ENCODE measurements at regions not wholly inside any gene's neighbourhood (a gene's known extent, or its start where the extent isn't known, plus 50 kb on each side); places are given as distances from the start of the nearest gene placed in this dataset.
"Not testable (repeated sequence)": the region's sequence is repeated elsewhere in the genome, so short reads cannot be mapped to it uniquely, and the experiment has no call there.

DNA sequence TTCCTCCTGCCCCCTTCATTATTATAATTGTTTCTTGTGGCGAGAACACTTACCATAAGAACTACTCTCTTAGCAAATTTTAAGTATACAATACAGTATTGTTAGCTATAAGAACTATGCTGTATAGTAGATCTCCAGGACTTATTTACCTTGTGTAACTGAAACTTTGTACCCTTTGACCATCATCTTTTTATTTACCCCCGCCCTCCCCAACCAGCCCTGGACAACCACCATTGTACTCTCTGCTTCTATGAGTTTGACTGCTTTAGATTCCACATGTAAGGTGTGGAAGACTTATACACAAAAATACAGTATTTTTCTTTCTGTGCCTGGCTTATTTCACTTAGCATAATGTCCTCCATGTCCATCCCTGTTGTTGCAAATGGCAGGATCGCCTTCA, 161.1 kb downstream of the PHF8 start:
- no peak for DNase-seq

DNA sequence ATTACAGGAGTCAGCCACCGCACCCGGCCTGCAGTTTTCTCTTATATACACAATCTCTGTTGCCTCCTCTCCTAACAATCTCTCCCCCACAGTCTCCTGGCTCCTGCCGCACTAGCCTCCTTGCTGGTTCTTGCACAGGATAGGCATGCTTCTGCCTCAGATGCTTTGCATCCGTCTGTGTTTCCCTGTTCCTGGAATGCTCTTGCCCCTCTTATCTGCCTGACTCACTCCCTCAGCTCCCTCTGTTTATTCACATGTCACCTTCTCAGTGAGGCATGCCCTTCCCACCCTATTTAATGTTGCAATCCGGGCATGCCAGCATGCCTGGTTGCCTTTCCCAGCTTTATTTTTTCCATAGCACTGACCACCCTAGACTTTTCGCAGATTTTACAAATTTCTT, 161.9 kb downstream of the PHF8 start:
- no peak for DNase-seq

DNA sequence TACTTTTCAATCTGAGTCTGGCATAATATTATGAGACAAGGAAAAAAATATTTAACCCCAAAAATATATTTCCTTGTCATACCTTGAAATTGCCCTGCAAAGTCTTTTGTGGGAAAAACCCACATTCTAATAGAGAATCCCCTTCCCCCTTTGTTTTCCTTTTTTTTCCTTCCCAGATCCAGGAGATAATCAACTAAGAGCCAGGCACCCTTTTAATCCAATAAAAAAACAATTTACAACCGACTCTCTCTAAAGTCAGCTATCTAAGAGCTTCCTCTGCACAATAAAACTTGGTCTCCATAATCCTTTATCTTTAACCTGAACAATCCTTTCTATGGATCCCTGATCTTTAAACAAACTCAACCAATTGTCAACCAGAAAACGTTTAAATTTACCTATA, 163.5 kb downstream of the PHF8 start:
- not testable (repeated sequence) for DNase-seq

DNA sequence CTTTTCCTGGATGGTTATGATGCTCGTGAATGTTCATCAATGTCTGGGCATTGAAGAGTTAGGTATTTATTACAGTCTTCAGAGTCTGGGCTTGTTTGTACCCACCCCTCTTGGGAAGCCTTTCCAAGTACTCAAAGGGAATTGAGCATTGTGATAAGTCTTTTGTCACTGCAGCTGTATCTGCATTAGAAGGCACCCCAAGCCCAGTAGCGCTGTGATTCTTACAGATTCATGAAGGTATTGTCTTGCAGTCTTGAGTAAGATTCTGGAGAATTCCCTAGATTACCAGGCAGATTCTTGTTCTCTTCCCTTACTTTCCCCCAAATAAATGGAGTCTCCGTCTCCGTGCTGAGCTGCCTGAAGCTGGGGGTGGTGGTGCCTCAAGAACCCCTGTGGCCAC, 173.4 kb upstream of the HUWE1 start:
- DNase-seq, result no peak

DNA sequence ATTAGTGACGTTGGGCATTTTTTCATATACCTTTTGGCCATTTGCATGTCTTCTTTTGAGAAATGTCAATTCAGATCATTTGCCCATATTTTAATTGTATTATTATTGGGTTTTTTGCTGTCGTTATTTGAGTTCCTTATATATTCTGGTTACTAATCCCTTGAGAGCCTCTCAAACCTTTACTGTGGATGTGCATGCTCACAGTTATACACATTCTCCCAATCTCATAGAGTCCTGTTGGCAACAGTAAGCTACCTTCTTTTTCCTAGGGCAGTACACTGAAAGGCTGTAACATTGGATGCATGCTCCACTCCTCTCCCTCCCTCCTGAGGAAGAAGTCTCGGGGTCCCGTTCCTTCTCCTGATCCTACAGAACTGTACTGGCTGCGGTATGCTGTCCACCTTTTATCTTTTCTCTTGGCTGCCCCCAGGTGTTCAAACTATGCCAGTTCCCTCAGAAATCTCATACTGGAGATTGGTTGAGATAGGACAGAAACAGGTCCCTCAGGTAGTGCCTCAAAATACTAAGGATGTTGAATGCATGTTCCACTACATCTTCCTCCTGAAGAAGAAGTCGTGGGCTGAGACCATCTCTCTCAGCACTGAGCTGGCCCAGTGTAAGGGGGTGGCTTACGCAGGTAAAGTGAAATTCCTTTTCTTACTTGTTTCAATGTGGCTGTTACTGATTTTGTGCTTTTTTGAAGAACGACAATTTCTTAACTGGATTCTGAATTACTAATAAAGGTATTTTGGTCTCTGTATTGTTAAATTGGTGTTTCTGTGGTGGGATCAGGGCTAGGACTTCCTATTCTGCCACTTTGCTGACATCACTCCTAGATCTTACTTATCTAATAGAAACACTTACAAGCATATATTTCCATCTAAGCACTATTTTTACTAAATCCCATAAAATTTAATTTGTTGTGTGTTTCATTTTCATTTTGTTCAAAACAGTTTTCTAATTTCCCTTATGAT, 145.4 kb upstream of the HUWE1 start:
- DNase-seq, result peak; percentile 24 to 48

DNA sequence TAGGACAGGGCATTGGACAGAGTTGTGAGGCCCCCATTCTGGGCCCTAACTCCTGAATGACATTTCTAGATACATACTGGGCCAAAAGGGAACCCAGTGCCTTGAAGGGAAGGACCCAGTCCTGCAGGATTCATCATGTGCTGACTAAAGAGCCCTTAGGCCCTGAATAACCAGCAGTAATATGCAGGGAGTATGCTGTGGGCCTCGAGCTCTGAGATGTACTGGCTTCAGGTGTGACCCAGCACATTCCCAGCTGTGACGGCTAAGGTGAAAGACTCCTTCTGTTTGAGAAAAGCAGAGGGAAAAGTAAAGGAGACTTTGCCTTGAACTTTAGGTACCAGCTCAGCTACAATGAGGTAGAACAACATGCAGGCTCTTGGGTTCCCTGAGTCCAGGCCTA, 138.2 kb upstream of the HUWE1 start:
- no peak for DNase-seq

DNA sequence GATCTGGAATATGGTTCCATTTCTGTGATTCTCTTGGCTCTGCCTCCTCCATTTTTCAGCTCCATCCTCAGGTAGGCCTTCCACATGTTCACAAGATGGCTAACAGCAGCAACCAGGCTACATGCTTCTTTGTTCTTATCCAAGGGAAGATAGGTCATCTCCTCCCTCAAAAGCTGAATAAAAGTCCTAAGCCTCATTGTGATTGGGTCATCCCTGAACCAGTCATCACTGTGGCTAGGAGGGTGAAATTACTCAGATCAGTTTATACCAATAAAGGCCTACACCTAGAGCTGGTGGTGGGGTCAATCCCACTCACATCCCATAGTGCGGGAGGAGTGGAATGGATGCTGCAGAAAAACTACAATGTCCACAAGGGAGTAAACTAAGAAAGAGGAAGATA, 131.6 kb upstream of the HUWE1 start:
- not testable (repeated sequence) for DNase-seq

DNA sequence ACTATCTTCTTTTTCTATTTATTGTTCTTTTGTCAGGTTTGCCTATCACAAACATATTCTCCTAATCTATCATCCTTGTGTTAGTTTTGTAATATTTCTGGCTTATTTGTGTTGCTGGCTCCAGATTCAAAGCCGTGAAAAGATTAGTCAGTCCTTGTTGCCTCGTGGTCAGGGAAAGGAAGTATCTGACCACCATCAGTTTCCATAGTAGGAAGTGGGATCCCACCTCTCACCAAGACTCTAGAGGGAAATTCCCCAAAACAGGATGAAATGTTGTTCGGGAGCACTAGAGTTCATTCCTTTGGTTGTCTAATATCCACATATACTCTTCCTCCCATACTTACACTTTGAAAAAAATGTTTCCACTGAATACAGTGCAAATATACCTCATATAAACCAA, 131.0 kb upstream of the HUWE1 start:
- no peak for DNase-seq

DNA sequence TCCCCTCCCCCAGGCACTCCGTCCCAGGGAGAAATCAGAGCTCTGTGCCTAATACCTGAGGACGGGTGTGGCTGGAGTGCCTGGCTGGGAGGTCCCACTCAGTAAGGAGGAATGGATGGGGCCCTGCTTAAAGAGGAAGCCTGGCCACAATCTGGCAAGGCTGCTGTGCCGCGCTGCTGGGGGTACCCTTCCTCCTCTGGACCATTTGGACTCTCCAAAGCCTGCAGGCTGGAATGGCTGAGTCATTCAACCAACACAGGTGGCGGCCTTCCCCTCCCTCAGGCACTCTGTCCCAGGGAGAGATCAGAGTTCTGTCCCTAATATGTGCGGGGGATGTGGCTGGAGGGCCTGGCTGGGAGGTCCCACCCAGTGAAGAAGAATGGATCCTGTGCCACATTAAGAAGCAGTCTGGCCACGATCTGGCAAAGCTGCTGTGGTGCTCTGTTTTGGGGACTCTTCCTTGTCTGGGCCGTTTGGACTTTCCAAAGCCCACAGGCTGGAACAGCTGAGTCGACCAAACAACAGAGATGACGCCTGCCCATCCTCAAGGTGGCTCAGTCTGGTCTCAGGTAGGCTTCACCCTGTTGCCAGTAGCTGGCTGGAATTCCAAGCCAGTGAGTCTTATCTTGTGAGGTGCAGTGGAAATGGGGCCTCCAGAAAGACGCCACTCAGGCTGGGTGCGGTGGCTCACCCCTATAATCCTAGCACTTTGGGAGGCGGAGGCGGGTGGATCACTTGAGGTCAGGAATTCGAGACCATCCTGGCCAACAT, 127.3 kb upstream of the HUWE1 start:
- no peak for DNase-seq

DNA sequence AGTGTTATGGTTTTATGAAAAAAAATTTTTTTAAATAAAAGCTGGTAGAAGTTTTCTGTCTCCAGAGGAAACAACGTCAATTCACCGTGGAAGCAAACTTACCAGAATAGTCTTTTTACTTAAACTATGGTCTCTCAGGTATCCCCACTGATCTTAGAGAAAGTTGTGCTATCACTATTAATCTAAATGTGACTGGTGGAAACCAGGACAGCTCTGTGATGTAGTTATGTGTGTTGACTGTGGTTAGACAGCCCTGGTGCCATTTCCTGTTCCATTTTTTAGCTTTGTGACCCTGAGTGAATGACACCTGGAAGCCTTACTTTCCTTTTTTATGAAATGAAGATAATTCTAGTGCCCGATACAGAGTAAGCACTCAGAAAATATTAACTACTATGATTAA, 111.8 kb upstream of the HUWE1 start:
- no peak for DNase-seq

DNA sequence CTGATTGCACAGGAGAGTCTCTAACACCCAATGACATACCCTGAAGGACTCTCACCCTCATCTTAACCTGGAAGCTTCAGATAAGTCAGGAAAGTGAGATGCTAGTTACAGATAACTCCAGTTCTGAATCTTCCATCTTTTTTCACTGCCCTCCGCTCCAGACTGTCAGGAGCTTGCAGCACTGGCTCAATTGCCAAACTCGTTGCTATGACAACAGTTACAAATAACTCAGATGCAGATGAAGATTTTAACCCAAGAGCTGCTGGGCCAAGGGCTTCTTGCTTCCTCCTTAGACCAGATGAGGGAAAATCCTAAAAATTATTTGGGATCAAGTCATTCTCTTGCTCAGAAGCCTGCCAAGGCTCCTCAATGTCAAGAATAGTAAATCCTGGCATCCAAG, 109.1 kb upstream of the HUWE1 start:
- DNase-seq, result no peak

DNA sequence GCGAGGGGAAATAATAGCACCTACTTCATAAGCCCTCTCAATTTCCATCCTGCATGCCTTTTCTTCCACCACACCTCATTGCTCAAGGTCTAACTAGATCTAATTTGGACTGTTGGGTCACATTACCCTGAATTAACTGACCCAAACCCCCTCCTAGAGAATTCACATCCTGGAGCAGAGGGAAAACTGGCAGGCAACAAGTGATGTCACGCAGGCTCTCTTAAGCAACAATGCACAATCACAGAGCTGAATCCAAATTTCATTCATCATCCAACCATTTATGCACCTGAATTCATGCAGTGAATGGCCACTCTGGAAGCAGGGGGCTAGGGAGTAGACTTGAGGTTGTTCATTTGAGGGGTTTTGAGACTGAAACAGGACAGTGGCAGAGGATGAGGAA, 107.7 kb upstream of the HUWE1 start:
- no peak for DNase-seq

DNA sequence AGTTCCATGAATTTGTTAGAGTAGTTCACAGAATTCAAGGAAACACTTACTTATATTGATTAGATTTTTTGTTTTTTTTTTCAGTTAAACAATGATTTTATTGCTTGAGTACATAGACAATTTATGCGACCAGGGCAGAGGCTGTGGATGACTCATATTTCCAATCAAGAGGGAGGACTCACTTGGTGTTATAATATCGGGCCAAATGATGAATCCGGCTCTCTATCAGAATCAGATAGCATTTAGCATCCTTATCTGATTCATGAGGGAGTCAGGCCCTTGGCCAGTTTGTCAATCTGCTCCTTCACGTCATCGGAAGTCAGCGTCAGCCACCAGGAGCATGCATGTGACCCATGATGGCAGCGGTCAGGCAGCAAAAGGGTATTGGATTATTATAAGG, 82.3 kb upstream of the HUWE1 start:
- no peak for DNase-seq

DNA sequence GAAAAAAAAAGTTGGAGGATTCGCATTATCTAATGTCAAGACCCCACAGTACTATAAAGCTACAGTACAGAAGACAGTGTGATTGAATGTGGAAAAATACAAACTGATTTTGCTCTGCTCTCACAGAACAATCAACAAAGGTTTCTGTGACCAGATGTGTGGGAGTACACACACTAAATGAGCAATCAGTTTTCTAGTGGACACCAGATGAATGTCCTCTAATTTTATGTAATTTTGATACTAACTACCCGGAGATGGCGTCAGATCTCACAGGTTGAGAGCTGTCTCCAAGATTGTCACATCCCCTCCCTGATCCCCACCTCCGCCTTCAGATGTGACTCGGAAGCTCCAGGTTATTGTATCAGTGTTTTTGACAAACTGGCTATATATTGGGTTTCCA, 81.9 kb upstream of the HUWE1 start:
- DNase-seq, result no peak

DNA sequence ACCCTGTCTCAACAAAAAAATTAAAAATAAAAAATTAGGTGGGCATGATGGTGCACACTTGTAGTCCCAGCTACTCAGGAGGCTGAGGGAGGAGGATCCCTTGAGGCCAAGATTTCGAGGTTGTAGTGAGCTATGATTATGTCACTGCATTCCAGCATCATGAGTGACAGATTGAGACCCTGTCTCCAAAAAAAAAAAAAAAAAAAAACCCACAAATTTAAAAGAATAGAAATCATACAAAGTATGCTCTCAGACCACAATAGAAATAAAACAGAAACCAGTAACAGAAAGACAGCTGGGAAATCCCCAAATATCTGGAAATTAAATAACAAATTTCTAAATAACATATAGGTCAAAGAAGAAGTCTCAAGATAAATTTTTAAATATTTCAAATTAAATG, 81.0 kb upstream of the HUWE1 start:
- DNase-seq, result no peak

DNA sequence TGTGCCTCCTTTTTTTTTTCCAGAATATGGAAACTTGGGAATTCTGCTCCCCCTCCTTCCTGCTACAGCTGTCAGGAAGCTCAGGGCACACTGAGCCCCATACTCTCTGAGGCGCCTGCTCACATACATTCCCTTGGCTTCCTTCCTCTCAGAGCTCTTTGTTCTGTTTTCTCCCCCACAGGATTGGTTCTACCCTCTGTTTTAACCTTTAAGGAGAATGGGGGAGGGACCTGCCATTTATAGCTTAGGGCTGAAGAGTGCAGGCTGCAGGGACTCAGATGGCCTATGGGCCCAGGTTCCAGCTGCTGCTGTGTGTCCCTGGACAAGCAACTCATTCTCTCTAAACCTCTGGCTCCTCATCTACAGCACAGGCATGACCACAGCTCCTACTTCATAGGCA, 70.7 kb upstream of the HUWE1 start:
- peak in 1 of 2 experiments; percentile 7 for DNase-seq

DNA sequence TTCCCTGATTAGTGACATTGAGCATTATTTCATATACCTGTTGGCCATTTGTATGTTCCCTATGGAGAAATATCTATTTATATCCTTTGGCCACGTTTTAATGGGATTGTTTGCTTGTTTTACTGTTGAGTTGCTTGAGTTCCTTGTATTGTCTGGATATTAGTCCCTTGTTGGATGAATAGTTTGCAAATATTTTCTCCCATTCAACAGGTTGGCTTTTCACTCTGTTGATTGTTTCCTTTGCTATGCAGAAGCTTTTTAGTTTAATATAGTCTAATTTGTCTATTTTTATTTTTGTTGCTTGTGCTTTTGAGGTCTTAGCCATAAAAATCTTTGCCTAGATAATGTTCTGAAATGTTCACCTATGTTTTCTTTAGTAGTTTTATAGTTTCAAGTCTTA, 60.2 kb upstream of the HUWE1 start:
- DNase-seq, result no peak

DNA sequence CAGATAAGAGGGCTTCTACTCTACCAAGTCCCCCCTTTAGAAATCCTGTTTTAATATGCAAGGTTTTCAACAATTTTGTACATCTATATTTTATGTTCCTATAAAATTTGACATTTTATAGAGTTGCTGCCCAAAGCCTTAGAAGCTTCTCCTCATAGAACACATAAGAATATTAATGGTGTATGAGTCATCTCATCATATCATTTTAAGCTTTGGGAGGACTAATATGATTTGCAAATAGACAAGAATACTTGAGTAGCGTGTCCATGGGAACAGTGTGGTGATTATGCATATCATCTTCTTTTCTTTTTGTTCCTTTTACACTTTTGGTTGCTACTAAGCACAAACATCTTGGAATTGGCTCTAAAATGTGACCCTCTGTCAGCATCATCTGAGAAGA, 56.7 kb upstream of the HUWE1 start:
- DNase-seq, result no peak

DNA sequence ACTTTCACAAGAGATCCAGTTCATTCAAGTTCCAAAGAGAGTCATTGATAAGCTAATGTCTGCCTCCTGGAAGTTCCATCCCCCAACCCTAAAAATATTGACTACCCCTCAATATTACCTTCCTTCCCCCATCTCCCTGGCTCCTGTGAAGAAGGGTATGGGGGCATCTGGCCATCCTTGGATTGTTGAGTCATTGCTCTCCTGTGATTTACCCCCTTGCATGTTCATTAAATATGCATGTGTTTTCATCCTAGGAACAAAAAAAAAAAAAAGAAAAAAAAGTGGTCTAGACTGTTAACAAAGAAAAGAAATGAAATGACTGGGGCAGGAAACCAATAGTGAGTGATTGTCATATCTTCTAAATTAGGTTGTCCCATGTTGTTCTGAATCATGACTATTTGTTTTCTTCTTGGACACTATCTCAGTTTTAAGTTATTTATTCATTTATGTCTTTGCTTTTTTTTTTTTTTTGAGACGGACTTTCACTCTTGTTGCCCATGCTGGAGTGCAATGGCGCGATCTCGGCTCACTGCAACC, 51.9 kb upstream of the HUWE1 start:
- DNase-seq, result no peak

All from Kasumi-1 (cell line).